ENCODE measurements at regions not wholly inside any gene's neighbourhood (a gene's known extent, or its start where the extent isn't known, plus 50 kb on each side); places are given as distances from the start of the nearest gene placed in this dataset.

GRCh38 chr15:38696790-38697495, 132.3 kb upstream of the RASGRP1 start:
- TF ChIP-seq PATZ1 (CRISPR knock-in tag; IDR thresholded peaks at IDR 0.05; ENCODE audit: borderline replicate concordance) (no peak), PPARA (CRISPR knock-in tag; IDR thresholded peaks at IDR 0.05; ENCODE audit: borderline replicate concordance) (no peak), TSHZ2 (CRISPR knock-in tag; IDR thresholded peaks at IDR 0.05) (no peak), ZNF70 (CRISPR knock-in tag; IDR thresholded peaks at IDR 0.05) (no peak), TCF4 (CRISPR knock-in tag; IDR thresholded peaks at IDR 0.05; ENCODE audit: borderline replicate concordance) (no peak), ZNF565 (CRISPR knock-in tag; conservative IDR thresholded peaks at IDR 0.05; ENCODE audit: low read depth) (no peak), ESRRG (CRISPR knock-in tag; IDR thresholded peaks at IDR 0.05) (no peak), CREB5 (CRISPR knock-in tag; IDR thresholded peaks at IDR 0.05; ENCODE audit: low read depth) (no peak)
